Stimulated activated naive CD8-positive, alpha-beta T cell treated with anti-CD3 and anti-CD28 coated beads, Interleukin-15, Interleukin-2, amounts not matched to agents 100 ng/mL and 50 ng/mL, for 24 hours (primary cell): ENCODE measurements at regions not wholly inside any gene's neighbourhood (a gene's known extent, or its start where the extent isn't known, plus 50 kb on each side); places are given as distances from the start of the nearest gene placed in this dataset.

Experiments
- H3K27ac Mint-ChIP-seq: one replicate; pipeline ENCODE4 v1.8.0; 2021; ENCODE audit warnings: mild to moderate bottlenecking, mixed read lengths
- H3K27me3 Mint-ChIP-seq: one replicate; pipeline ENCODE4 v1.8.0; 2021; ENCODE audit warnings: mixed read lengths
- H3K36me3 Mint-ChIP-seq: one replicate; pipeline ENCODE4 v1.8.0; 2021; ENCODE audit warnings: low read depth, mixed read lengths
- H3K4me1 Mint-ChIP-seq: one replicate; pipeline ENCODE4 v1.8.0; 2021; ENCODE audit warnings: low read depth, mixed read lengths
- H3K4me3 Mint-ChIP-seq: one replicate; pipeline ENCODE4 v1.8.0; 2021; ENCODE audit warnings: mild to moderate bottlenecking, mixed read lengths
- H3K9me3 Mint-ChIP-seq: one replicate; pipeline ENCODE4 v1.8.0; 2021; ENCODE audit warnings: mixed read lengths

- H3K4me3 Mint-ChIP-seq: no peak overlapping the region
- no peak overlapping the region for H3K27ac Mint-ChIP-seq
- H3K36me3 Mint-ChIP-seq: no peaks in the 10 kb centered on the region
- no peaks in the 10 kb centered on the region for H3K27me3 Mint-ChIP-seq
- no peaks in the 10 kb centered on the region for H3K9me3 Mint-ChIP-seq
- H3K4me1 Mint-ChIP-seq: peaks cover 23% of the 10 kb centered on the region
Observed at GRCh38 chr14:97446087-97446486, 648.9 kb downstream of the VRK1 start.

GRCh38 chr14:97452314-97452713, 655.1 kb downstream of the VRK1 start:
- Mint-ChIP-seq H3K9me3 (no peaks in the 10 kb centered on the region), H3K4me3 (no peak overlapping the region), H3K27ac (no peak overlapping the region), H3K4me1 (peaks cover 28% of the 10 kb centered on the region), H3K27me3 (no peaks in the 10 kb centered on the region), H3K36me3 (no peaks in the 10 kb centered on the region)

GRCh38 chr14:97453991-97454390, 656.8 kb downstream of the VRK1 start:
- peaks cover 7% of the 10 kb centered on the region for H3K36me3 Mint-ChIP-seq
- H3K9me3 Mint-ChIP-seq: no peaks in the 10 kb centered on the region
- H3K4me3 Mint-ChIP-seq: no peak overlapping the region
- H3K27ac Mint-ChIP-seq: no peak overlapping the region
- no peaks in the 10 kb centered on the region for H3K27me3 Mint-ChIP-seq
- peaks cover 45% of the 10 kb centered on the region for H3K4me1 Mint-ChIP-seq

GRCh38 chr14:97456462-97456861, 659.3 kb downstream of the VRK1 start:
- H3K4me1 Mint-ChIP-seq: peaks cover 57% of the 10 kb centered on the region
- peak overlapping the region; percentile 98 for H3K27ac Mint-ChIP-seq
- peaks cover 7% of the 10 kb centered on the region for H3K9me3 Mint-ChIP-seq
- peaks cover 19% of the 10 kb centered on the region for H3K36me3 Mint-ChIP-seq
- H3K27me3 Mint-ChIP-seq: no peaks in the 10 kb centered on the region
- no peak overlapping the region for H3K4me3 Mint-ChIP-seq

GRCh38 chr14:97456958-97457357, 659.8 kb downstream of the VRK1 start:
- peaks cover 24% of the 10 kb centered on the region for H3K36me3 Mint-ChIP-seq
- H3K27me3 Mint-ChIP-seq: no peaks in the 10 kb centered on the region
- H3K9me3 Mint-ChIP-seq: peaks cover 12% of the 10 kb centered on the region
- H3K4me1 Mint-ChIP-seq: peaks cover 57% of the 10 kb centered on the region
- peak overlapping the region; percentile 98 for H3K27ac Mint-ChIP-seq
- H3K4me3 Mint-ChIP-seq: peak overlapping the region; percentile 83

GRCh38 chr14:97457575-97458085, 660.4 kb downstream of the VRK1 start:
- H3K9me3 Mint-ChIP-seq: peaks cover 19% of the 10 kb centered on the region
- H3K27me3 Mint-ChIP-seq: no peaks in the 10 kb centered on the region
- H3K4me1 Mint-ChIP-seq: peaks cover 57% of the 10 kb centered on the region
- H3K27ac Mint-ChIP-seq: peak overlapping the region; percentile 98
- peaks cover 31% of the 10 kb centered on the region for H3K36me3 Mint-ChIP-seq
- H3K4me3 Mint-ChIP-seq: peak overlapping the region; percentile 83

GRCh38 chr14:97458255-97458654, 661.1 kb downstream of the VRK1 start:
- no peaks in the 10 kb centered on the region for H3K27me3 Mint-ChIP-seq
- peak overlapping the region; percentile 83 for H3K4me3 Mint-ChIP-seq
- H3K9me3 Mint-ChIP-seq: peaks cover 24% of the 10 kb centered on the region
- H3K36me3 Mint-ChIP-seq: peaks cover 37% of the 10 kb centered on the region
- peaks cover 57% of the 10 kb centered on the region for H3K4me1 Mint-ChIP-seq
- H3K27ac Mint-ChIP-seq: peak overlapping the region; percentile 98

- peak overlapping the region; percentile 83 for H3K4me3 Mint-ChIP-seq
- H3K36me3 Mint-ChIP-seq: peaks cover 44% of the 10 kb centered on the region
- H3K9me3 Mint-ChIP-seq: peaks cover 24% of the 10 kb centered on the region
- no peaks in the 10 kb centered on the region for H3K27me3 Mint-ChIP-seq
- peak overlapping the region; percentile 98 for H3K27ac Mint-ChIP-seq
- peaks cover 56% of the 10 kb centered on the region for H3K4me1 Mint-ChIP-seq
Observed at GRCh38 chr14:97458661-97459579, 661.7 kb downstream of the VRK1 start.

- peaks cover 64% of the 10 kb centered on the region for H3K36me3 Mint-ChIP-seq
Observed at GRCh38 chr14:97462081-97462480, 664.9 kb downstream of the VRK1 start.

GRCh38 chr14:97468220-97468619, 671.0 kb downstream of the VRK1 start:
- peaks cover 11% of the 10 kb centered on the region for H3K9me3 Mint-ChIP-seq
- H3K36me3 Mint-ChIP-seq: peaks cover 66% of the 10 kb centered on the region
- no peaks in the 10 kb centered on the region for H3K27me3 Mint-ChIP-seq
- no peak overlapping the region for H3K4me3 Mint-ChIP-seq
- no peak overlapping the region for H3K27ac Mint-ChIP-seq
- no peaks in the 10 kb centered on the region for H3K4me1 Mint-ChIP-seq

More at GRCh38 chr14:97462081-97462480, 664.9 kb downstream of the VRK1 start:
- Mint-ChIP-seq H3K27me3 (no peaks in the 10 kb centered on the region), H3K4me3 (no peak overlapping the region), H3K4me1 (peaks cover 31% of the 10 kb centered on the region), H3K9me3 (peaks cover 31% of the 10 kb centered on the region), H3K27ac (no peak overlapping the region)

- Mint-ChIP-seq H3K9me3 (no peaks in the 10 kb centered on the region), H3K4me1 (no peaks in the 10 kb centered on the region), H3K36me3 (peaks cover 10% of the 10 kb centered on the region), H3K4me3 (no peak overlapping the region), H3K27ac (no peak overlapping the region), H3K27me3 (no peaks in the 10 kb centered on the region)
Observed at GRCh38 chr14:97477353-97477752, 680.2 kb downstream of the VRK1 start.

- H3K4me1 Mint-ChIP-seq: no peaks in the 10 kb centered on the region
- H3K9me3 Mint-ChIP-seq: no peaks in the 10 kb centered on the region
- no peak overlapping the region for H3K27ac Mint-ChIP-seq
- no peak overlapping the region for H3K4me3 Mint-ChIP-seq
- no peaks in the 10 kb centered on the region for H3K27me3 Mint-ChIP-seq
- no peaks in the 10 kb centered on the region for H3K36me3 Mint-ChIP-seq
Observed at GRCh38 chr14:97485201-97485600, 688.0 kb downstream of the VRK1 start.

GRCh38 chr14:97486601-97487120, 689.5 kb downstream of the VRK1 start:
- Mint-ChIP-seq H3K4me1 (no peaks in the 10 kb centered on the region), H3K9me3 (no peaks in the 10 kb centered on the region), H3K36me3 (no peaks in the 10 kb centered on the region), H3K27me3 (no peaks in the 10 kb centered on the region), H3K4me3 (no peak overlapping the region), H3K27ac (no peak overlapping the region)

GRCh38 chr14:97489750-97490149, 692.6 kb downstream of the VRK1 start:
- no peaks in the 10 kb centered on the region for H3K4me1 Mint-ChIP-seq
- H3K27me3 Mint-ChIP-seq: no peaks in the 10 kb centered on the region

GRCh38 chr14:97490521-97491070, 693.4 kb downstream of the VRK1 start:
- Mint-ChIP-seq H3K9me3 (peaks cover 6% of the 10 kb centered on the region), H3K36me3 (peaks cover 5% of the 10 kb centered on the region), H3K4me1 (no peaks in the 10 kb centered on the region), H3K27me3 (no peaks in the 10 kb centered on the region), H3K27ac (no peak overlapping the region), H3K4me3 (no peak overlapping the region)

More at GRCh38 chr14:97489750-97490149, 692.6 kb downstream of the VRK1 start:
- peaks cover 6% of the 10 kb centered on the region for H3K9me3 Mint-ChIP-seq
- no peak overlapping the region for H3K27ac Mint-ChIP-seq
- no peak overlapping the region for H3K4me3 Mint-ChIP-seq
- H3K36me3 Mint-ChIP-seq: peaks cover 5% of the 10 kb centered on the region
